ENCODE measurements at regions not wholly inside any gene's neighbourhood (a gene's known extent, or its start where the extent isn't known, plus 50 kb on each side); places are given as distances from the start of the nearest gene placed in this dataset.

DNA sequence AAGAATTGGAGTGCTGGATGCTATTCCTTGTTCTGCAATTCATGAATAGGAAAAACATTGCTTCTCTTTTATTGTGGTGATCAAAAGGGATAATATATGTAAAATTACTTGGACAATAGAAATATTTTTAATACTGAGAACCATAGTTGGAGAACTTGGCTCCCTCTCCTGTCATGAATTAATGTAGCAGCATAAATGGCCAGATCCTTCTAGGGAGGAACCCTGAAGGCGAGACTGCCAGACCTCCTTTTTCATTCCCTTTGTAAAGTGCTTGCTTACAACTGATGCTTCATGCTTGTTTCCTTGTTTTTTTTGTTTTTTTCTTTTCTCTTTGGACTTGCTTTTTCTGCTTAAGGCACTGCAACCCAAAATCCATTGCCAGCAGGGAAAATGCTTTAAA lies 233.6 kb downstream of the SH2D4B start:
- TF ChIP-seq, protein P1, sequence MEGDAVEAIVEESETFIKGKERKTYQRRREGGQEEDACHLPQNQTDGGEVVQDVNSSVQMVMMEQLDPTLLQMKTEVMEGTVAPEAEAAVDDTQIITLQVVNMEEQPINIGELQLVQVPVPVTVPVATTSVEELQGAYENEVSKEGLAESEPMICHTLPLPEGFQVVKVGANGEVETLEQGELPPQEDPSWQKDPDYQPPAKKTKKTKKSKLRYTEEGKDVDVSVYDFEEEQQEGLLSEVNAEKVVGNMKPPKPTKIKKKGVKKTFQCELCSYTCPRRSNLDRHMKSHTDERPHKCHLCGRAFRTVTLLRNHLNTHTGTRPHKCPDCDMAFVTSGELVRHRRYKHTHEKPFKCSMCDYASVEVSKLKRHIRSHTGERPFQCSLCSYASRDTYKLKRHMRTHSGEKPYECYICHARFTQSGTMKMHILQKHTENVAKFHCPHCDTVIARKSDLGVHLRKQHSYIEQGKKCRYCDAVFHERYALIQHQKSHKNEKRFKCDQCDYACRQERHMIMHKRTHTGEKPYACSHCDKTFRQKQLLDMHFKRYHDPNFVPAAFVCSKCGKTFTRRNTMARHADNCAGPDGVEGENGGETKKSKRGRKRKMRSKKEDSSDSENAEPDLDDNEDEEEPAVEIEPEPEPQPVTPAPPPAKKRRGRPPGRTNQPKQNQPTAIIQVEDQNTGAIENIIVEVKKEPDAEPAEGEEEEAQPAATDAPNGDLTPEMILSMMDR (conservative IDR thresholded peaks at IDR 0.05) = no peak
- TF ChIP-seq EZH2 (IDR thresholded peaks at IDR 0.05; ENCODE audit: low read depth) = no peak
- Histone ChIP-seq H3K27ac (no peak overlapping the region), H3K9me3 (ENCODE audit: insufficient read depth, low read depth) (no peaks in the 10 kb centered on the region), H3K36me3 (ENCODE audit: low read depth) (no peaks in the 10 kb centered on the region), H3K9me2 (ENCODE audit: insufficient read depth) (no peaks in the 10 kb centered on the region), H3K4me1 (replicated peaks; ENCODE audit: insufficient read depth) (no peaks in the 10 kb centered on the region), H3K4me2 (no peak overlapping the region), H3K4me3 (no peak overlapping the region), H4K20me1 (ENCODE audit: insufficient read depth) (no peaks in the 10 kb centered on the region), H3F3A (ENCODE audit: insufficient read depth, low read depth) (no peaks in the 10 kb centered on the region), H2AFZ (no peak overlapping the region), H3K27me3 (ENCODE audit: insufficient read depth, low read depth) (peaks cover 31% of the 10 kb centered on the region), H3K79me2 (ENCODE audit: low read depth) (no peaks in the 10 kb centered on the region)
- DNase-seq = no peak
- ChIA-PET CTCF (no interaction called here), POLR2A (ENCODE audit: unreplicated experiment) (no interaction called here)
- intact Hi-C loops (cut with micrococcal nuclease; ENCODE audit: unreplicated experiment) = no loop called here
- BruUV-seq (replicated peaks) = no TSS peak

DNA sequence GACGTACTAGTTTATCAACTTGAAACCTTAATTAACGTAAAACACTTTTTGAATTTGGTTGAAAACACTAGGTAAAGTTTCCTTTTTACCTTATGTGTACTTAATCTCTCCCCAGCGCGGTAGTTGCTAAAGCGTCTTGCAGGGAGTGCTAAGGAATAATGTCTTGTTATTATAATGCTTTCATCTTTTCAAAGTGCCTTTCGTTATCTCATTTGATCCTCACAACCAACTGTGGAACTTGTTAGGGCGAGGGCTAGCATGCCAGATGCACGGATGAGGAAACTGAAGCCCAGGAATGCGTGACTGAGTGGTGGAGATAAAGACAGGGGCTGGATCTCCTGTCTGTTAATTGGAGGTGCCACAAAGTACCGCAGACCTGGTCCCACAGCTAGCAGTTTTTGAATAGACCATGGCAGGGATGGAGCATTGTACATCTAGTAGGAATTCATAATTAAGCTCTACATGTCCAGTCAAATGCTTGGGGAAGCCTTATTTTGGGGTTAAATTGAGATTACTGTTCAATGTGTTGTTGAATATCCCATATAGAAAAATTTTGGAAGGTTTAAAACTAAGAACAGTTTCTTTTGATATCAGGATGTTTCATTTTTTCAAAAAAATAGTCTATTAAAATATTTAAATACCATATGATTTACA lies 234.3 kb downstream of the SH2D4B start:
- no peaks in the 10 kb centered on the region for H3F3A ChIP-seq (ENCODE audit: insufficient read depth, low read depth)
- ChIA-PET CTCF (interaction anchor here (0.6 kb wide), 1 partner anchor 12 kb away, joined by 3 read pairs; no protein-coding TSS in a partner anchor), POLR2A (ENCODE audit: unreplicated experiment) (no interaction called here)
- no peaks in the 10 kb centered on the region for H3K9me3 ChIP-seq (ENCODE audit: insufficient read depth, low read depth)
- DNase-seq = no peak
- H2AFZ ChIP-seq = no peak overlapping the region
- no peaks in the 10 kb centered on the region for H3K9me2 ChIP-seq (ENCODE audit: insufficient read depth)
- intact Hi-C loops (cut with micrococcal nuclease; ENCODE audit: unreplicated experiment) = no loop called here
- peaks cover 35% of the 10 kb centered on the region for H3K27me3 ChIP-seq (ENCODE audit: insufficient read depth, low read depth)
- H3K4me2 ChIP-seq = no peak overlapping the region
- no peak overlapping the region for H3K4me3 ChIP-seq
- TF ChIP-seq, protein P1 (conservative IDR thresholded peaks at IDR 0.05) = no peak
- TF ChIP-seq EZH2 (IDR thresholded peaks at IDR 0.05; ENCODE audit: low read depth) = no peak
- no peaks in the 10 kb centered on the region for H3K36me3 ChIP-seq (ENCODE audit: low read depth)
- H3K79me2 ChIP-seq (ENCODE audit: low read depth) = no peaks in the 10 kb centered on the region
- no peaks in the 10 kb centered on the region for H3K4me1 ChIP-seq (replicated peaks; ENCODE audit: insufficient read depth)
- BruUV-seq (replicated peaks) = no TSS peak
- H4K20me1 ChIP-seq (ENCODE audit: insufficient read depth) = no peaks in the 10 kb centered on the region
- no peak overlapping the region for H3K27ac ChIP-seq

DNA sequence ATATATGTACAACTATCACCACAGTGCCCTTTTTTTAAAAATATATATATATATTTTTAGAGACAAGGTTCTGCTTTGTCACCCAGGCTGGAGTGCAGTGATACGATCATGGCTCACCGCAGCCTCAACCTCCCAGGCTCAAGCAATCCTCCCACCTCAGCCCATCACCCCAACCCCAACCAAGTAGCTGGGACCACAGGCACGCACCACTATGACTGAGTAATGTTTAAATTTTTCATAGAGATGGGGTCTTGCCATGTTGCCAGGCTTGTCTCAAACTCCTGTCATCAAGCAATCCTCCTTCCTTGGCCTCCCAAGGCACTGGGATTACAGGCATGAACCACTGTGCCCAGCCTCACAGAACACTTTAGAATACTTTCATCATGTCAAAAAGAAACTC lies 234.9 kb downstream of the SH2D4B start:
- Histone ChIP-seq H2AFZ (no peak overlapping the region), H3K9me2 (ENCODE audit: insufficient read depth) (no peaks in the 10 kb centered on the region), H3K9me3 (ENCODE audit: insufficient read depth, low read depth) (no peaks in the 10 kb centered on the region), H3K36me3 (ENCODE audit: low read depth) (no peaks in the 10 kb centered on the region), H3K27me3 (ENCODE audit: insufficient read depth, low read depth) (peaks cover 40% of the 10 kb centered on the region), H3K4me2 (no peak overlapping the region), H3K4me1 (replicated peaks; ENCODE audit: insufficient read depth) (no peaks in the 10 kb centered on the region), H3K79me2 (ENCODE audit: low read depth) (no peaks in the 10 kb centered on the region), H3K4me3 (no peak overlapping the region), H4K20me1 (ENCODE audit: insufficient read depth) (no peaks in the 10 kb centered on the region), H3F3A (ENCODE audit: insufficient read depth, low read depth) (no peaks in the 10 kb centered on the region), H3K27ac (no peak overlapping the region)
- no peak for TF ChIP-seq EZH2 (IDR thresholded peaks at IDR 0.05; ENCODE audit: low read depth)
- TF ChIP-seq, protein P1 (conservative IDR thresholded peaks at IDR 0.05) = no peak
- intact Hi-C loops (cut with micrococcal nuclease; ENCODE audit: unreplicated experiment) = no loop called here
- POLR2A ChIA-PET (ENCODE audit: unreplicated experiment) = no interaction called here
- BruUV-seq (replicated peaks) = no TSS peak
- CTCF ChIA-PET = no interaction called here
- DNase-seq = no peak
